HG02759 (cell line): ENCODE measurements at regions not wholly inside any gene's neighbourhood (a gene's known extent, or its start where the extent isn't known, plus 50 kb on each side); places are given as distances from the start of the nearest gene placed in this dataset.

Experiments
- ATAC-seq: cut with Tn5 transposase; IDR thresholded peaks from one replicate; pipeline ENCODE4 v1.9.1; 2021; ENCODE audit warnings: mild to moderate bottlenecking, moderate library complexity; ENCODE audit not compliant: unreplicated experiment

DNA sequence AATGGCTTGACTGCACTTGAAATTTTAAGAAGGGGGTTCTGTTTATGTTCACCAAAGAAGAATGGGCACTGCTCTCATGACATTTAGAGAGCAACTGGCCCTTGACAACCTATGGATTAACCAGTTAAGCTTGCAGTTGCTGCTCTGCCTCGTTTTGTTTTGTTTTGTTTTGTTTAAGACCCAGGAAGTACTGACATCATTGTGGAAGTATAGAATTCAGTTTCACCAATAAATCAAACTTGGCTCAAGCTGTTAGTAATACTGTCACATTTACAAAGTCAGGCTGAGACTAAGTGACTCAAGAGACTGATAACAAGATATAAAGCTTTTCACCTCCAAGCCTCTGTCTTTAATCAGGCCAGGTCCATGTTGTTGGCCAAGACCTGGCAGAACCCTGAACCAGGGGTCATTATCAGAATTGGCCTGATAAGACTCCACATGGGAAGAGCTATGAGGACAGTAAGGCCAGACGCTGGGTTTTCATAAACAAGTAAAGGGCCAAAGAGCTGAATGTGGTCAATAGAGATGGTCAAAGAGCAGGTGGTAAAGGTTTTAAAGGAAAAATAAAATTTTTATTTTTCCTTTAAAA is 99.4 kb upstream of the VGLL2 start:
- ATAC-seq: no peak

DNA sequence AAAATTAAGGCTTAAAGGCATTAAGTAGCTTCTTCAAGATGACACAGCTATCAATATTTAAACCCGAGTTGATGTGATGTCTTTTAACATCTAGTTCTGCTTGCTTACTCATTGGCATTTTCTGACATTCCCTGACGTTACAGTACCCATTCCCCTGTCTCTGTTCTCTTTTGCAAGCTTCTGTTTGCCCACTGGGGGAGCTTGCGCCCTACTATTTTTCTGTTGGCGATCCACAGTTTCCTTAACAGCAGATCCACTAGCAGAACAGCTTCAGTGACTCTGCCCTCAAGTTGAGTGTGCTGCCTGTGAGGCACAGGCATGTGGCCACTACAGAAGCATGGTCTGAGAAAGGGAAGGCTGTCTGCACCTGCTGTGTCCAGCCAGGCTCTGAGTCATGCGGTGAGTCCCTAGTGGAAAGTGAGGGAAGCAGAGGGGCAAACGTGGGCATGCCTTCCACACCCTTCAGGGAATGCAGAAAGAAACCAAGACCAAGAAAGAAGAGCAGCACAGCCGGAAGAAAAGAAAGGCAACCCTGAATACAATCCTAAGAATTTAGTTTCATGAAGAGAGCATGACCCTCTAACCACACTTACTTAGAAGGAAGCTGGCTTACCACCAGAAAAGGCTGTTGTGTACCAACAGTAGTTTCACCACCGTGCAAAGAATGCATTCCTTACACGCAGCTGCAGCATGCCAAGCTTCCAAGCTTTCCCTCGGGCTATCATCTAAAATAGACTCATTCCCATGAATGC is 97.7 kb upstream of the VGLL2 start:
- ATAC-seq: no peak

DNA sequence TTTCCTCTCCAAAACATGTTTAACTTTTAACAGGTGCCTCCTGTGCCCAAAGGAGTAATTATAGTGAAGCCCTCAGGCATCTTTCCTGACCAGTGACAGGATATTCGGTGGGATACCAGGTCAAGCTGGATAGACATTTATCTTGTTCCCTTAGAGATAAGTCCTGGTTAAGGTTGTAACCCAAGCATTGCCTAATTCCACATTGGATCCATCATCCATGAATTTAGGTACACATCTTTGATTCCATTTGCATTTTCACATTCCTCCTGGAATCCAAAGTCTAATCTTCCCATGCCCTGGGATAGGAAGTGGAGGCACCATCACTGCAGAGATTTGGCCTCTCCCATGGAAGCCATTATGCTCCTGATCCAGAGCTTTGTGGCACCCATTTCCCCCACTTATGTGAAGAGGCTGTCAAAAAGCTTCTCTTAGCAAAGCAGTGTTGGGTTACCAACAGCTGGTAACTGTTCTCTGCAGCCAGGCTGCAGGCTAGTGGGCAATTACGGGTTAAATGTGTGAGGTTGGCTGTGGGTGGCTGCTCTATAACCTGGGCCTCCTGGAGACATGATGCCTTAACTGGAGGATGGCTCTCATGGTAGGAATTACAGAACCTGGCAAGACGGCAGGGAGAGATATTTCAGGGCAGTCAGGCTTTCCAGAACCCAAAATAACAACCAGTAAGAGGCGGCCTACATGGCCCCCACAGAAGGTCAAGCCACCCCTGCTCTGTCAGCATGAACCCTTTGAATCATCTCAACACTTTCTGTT is 96.9 kb upstream of the VGLL2 start:
- no peak for ATAC-seq

DNA sequence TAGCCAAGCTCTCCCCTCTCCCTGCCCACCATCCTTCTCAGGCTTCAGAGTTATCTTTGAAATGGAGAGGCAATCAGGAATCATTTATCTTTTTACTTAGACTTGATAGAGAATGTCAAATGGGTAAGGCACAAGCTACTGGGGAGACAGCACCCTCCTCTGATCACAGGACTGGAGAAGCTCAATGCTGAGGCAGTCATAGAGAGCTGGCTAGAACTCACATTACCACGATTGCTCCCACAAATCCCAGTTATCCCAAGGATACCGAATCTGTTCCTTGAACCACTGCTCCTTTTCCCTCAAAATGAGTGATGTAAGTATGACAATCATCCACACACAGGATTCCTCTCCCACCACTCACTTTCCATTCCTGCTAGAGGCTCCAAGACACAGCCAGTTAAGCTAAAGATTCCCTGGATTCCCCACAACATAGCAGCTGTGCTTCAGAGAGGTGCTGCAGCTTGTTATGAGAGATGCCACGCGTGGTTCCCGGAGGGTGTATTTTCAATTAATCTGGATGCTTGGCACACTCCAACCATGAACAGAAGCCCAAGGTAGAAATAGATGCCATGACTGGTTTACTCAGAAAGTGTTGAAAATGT is 96.2 kb upstream of the VGLL2 start:
- no peak for ATAC-seq

DNA sequence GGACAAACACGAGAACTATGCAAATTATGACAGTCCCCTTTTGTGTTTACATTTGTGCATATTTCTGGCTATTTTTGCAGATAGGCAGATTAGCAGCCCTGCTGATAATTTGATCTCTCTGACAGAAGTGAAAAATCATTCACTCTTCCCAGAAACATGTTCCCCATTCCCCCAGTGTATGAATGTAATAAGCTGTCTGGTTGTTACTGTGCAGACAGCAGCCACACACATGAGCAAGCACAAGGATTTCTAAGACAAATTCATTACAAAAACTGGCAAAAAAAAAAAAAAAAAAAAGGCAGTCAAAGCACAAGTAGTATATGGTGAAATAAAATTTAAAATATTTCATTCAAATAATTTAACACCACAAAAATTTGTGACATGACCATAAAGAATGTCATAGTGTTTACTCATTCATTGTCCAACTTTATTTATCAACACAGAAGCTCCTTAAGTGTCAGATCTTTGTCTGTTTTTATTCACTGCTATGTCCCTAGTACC is 95.5 kb upstream of the VGLL2 start:
- ATAC-seq: no peak

DNA sequence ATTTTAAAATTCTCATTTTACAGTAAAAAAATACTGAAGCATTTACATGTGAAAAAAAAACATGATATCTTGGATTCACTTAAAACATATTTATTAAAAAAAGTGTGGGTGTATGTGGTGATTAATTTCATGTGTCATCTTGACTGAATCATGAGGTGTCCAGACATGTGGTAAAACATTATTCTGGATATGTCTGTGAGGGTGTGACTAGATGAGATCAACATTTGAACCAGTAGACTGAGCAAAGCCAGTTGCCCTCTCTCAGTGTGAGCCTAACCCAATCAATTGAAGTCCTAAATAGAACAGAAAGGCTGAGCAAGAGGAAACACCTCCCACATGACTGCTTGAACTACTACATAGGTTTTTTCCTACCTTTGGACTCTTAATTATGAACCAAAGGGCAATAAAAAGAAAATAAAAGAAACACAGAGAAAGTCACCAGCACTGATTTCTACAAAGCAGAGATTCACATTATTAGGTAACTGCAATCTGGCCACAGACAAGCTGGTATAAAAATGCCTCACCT is 90.5 kb upstream of the VGLL2 start:
- ATAC-seq: no peak

DNA sequence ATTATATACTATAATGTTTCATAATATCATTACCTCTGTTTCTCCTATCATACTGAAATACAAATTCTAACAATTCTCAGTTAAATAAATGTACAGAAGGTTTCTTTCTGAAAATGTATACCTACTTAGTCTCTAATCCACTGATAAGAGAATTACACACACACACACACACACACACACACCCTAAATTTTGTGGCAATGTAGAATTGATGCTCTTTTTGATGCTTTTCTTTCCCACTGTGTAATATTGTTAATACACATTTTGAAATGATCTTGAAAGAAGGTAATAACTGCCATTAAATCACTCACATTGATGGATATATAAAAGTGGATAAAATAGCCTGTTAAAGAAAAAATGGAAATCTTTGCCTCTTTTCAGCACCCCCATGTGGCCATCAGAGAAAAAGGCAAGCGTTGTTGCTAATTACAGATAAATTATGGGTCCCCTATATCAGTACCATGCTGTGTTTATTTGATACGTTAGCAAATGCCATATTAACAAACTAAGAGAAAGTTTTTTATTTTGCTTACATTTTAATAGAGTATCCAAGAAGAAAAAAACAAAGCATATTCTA is 76.6 kb upstream of the VGLL2 start:
- ATAC-seq: no peak

DNA sequence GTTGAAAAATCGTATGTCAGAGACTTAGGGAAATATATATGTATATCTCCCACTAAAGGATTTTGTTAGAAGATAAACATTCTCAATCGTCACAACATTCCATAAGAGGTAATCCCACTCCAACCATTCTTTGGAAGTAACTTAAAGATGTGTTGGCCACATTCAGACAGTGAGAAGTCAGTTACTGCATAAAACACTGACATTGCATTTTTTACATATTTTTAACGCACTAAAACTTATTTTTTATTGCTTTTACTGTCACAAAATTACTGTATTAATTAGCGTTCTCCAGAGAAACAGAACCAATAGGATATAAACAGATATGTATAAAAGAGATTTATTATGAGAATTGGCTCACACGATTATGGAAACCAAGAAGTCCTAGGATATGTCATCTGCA is 74.3 kb upstream of the VGLL2 start:
- no peak for ATAC-seq

DNA sequence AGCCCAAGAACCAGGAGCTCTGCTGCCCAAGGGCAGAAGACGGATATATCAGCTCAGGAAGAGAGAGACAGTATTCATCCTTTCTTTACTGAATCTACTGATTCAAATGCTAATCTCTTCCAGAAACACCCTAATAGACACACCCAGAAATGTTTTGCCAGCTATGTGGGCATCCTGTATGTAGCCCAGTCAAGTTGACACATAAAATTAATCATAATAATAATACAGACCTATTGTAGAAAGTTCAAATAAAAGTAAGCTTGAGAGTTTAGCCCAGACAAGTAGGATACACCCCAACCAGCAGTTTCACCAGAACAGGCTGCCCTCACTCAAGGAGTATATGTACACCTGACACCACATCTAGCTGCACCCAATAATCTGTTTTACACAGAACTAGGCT is 73.9 kb upstream of the VGLL2 start:
- ATAC-seq: no peak

DNA sequence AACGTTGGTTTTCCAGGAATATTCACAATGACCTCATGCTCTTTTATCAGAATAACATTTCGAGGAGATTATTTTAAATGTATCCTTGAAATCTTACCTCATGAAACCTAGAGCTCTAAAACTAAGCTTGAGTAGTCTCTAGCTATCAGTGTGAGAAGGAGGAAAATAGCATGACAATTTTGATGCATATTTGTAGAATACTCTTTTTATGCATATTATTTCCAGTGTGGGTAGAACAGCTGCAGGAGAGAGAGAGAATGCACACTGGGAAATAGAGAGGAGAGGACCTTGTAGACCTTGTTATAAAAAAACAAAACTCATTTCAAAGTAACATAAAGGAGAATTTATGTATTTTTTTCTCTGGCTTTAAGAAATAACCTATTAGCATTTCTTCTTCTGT is 71.1 kb upstream of the VGLL2 start:
- ATAC-seq: no peak

DNA sequence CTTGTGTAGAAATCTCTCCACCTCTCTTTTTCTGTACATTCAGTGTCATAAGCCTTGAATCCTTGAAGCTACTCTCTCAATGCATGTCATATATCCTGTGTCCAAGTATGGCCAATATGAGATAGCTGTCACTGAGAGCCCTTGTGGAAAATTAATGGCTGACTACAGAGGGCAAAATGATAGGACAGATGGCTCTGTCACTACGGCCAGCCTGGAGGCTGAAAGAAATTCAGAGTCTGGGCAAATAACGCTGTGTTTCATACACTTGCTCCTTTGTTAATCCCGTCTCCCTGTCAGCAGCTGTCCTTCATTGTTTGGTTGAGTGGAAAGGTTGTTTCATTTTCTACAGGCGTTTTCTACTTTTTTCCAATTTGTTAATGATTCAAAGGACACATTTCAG is 70.4 kb upstream of the VGLL2 start:
- ATAC-seq: no peak

DNA sequence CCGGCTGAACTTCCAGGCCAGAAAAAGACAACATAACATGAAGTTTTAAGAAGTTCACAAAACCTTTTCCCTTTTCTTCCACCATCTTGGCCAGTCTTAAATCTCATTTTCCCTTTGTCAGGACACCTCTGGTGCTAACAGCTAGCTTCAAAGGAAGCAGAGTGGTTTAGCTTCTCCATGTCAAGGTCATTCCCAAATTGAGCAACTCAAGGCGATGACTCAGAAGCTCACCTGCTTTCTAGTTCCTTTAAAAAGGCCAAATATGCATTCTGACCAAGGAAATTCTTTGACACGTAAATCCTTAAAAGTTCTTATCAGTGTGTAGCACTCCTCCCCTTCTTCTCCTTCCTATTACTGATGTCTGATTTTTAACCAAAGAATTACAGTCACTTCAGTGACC is 69.6 kb upstream of the VGLL2 start:
- no peak for ATAC-seq

DNA sequence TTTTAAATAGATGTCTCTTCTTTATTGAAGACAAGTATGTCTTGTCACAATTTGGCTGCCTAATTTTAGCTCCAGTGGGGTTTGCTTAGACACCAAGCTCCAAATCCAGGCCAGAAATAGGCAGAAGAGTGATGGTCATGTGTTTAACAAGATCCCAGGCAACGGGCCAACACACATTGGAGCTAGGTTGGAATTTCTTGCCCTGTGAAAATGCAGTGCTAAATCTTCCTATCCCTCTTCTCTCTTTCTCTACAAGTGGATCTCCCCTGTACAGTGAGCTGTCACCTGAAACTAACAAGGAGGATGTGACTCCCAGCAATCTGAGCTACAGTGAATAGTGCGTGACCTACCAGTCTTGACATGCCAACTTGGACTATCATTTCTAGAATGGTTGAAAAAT is 65.3 kb upstream of the VGLL2 start:
- ATAC-seq: no peak

DNA sequence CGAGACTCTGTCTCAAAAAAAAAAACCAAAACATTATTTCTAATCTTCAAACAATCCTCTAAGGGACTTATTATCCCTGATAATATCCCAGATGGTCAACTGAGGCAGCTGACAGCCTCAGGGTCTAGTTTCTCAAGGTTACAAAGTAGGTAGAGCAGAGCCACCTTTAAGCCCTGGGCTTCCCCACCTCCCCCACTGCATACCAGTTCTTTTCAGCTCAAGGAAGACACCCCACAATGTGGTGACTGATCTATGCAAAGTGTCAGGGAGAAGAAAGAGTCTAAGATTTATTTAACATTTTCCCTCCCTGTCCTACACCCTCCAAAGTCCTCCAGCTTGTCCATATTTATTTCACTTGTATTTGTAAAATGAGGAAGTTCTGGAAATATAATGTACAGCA is 60.5 kb upstream of the VGLL2 start:
- ATAC-seq: no peak

DNA sequence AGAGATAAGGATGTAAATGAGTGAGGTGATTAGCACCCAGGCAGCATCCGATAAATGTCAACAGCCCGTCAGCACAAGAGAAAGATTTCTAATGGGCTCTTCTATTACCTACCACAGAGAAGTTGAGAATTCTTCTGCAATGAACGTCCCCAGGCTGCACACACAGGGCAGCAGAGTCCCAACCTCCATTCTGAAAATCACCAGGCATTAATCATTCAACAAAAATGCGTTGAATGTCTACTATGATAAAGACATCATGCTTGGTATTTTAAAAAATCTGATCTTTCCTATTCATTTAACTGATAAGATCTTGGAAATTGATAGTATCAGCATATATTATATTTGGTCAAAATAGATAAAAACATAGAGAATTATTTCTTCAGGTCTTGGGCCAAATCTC is 59.5 kb upstream of the VGLL2 start:
- no peak for ATAC-seq

DNA sequence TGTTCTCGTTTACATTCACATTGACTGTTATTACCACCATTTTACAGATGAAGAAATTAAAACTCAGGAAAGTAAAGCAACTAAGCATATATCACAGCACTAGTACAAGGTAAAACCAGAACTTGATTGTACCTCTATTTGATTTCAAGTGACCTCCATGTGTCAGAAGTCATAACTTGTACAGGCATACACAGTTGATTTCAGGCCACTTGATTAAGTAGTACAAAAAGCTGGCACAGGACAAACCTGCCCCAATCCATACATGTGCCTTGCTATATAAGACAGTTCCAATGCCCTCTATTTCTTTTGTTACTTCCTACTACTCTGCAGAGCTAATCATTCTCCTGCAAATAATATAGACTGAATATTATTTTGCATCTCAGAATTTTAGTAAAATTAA is 58.8 kb upstream of the VGLL2 start:
- no peak for ATAC-seq

DNA sequence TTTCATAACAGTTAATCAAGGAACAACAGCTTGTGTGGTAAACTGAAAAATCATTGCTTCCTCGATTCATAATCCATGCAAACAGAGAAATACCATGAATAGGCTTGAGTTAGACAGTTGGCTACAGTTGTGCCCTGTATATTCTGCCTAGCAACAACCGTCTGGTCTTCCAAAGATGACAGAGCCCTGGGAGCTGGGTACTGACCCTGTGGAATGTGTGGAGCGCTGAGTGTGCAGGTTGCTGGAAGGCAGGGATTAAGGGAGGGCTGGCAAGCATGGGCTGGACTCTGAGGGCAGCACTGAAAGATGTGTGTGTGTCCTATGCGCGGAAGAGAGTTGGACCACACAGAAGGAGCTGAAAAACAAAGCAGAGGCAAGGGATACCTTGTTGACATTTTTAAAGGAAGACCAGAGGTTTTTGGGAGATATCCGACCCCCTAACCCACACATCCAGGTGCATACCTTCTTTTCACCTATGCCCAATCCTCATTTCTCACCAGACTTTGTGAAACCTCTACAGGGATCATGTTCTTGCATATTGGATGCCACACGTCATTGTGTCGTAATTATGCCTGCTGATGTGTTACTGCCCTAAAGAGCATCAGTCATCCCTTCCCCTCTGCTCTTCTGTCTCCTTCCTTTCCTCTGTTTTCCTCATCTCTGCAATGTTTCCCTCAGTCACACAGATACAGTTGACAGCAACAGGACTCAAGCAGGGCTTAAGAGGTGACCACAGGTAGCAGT is 58.2 kb upstream of the VGLL2 start:
- no peak for ATAC-seq

DNA sequence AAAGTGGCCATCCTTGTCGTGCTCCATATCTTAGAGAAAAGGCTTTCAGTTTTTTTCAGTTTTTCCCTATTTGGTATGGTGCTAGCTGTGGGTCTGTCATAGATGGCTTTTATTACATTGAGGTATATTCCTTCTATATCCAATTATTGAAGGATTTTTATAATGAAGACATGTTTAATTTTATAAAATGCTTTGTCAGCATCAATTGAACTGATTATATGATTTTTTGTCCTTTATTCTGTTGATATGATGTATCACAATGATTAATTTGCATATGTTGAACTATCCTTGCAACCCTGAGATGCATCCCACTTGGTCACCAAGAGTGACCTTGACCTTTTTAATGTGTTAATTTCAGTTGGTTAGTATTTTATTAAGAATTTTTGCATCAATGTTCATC is 55.1 kb upstream of the VGLL2 start:
- no peak for ATAC-seq

DNA sequence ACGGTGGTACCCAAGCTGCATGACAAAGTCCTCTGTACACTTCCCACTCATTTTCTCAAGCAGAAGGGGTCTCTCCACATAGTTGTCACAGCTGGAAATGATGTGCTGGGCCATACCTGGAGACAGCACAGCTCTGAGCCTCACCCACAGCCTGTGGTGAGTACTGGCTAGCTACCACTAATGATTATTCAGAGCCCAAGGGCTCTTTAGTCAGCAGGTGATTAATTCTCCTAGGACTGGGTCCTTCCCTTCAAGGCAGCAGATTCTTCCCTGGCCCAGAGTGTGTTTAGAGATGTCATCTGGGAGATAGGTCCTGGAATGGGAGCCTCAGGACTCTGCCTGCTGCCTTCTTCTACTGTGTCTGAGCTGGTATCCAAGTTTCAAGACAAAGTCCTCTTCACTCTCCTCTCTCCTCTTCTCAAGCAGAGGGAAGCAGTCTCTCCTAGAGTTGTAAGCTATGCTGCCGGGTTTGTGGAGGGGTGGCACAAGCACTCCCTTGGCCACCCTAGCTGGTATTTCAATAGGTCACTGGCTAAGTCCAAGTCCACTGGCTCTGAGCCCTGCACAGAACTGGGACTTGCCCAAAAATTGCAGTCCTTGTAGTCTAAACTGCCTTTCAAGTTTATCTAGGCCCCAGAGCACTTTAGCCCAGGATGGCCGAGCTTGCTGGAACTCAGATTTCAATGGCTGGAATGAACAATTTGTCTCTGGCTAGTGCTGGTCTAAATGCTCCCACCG is 49.8 kb upstream of the VGLL2 start:
- no peak for ATAC-seq
